ENCODE measurements at regions not wholly inside any gene's neighbourhood (a gene's known extent, or its start where the extent isn't known, plus 50 kb on each side); places are given as distances from the start of the nearest gene placed in this dataset.
"Not testable (repeated sequence)": the region's sequence is repeated elsewhere in the genome, so short reads cannot be mapped to it uniquely, and the experiment has no call there.

- Histone ChIP-seq H3K4me3 (no peak overlapping the region), H3K27me3 (no peaks in the 10 kb centered on the region), H3K4me1 (no peaks in the 10 kb centered on the region), H3K27ac (replicated peaks in 1 of 4) (no peak overlapping the region), H3K36me3 (no peaks in the 10 kb centered on the region), H3K9me3 (no peaks in the 10 kb centered on the region)
- intact Hi-C loops (cut with DNase I), result no loop called here
- 91% methylated on average over 2 of the region's 2 CpGs for WGBS
- DNase-seq (ENCODE audit: extremely low spot score), result no peak
- TF ChIP-seq CTCF (IDR thresholded peaks at IDR 0.05), result no peak
- no peak for TF ChIP-seq POLR2A (IDR thresholded peaks at IDR 0.05; ENCODE audit: low read depth)
- no peak for TF ChIP-seq POLR2AphosphoS5 (IDR thresholded peaks at IDR 0.05)
- no peak for TF ChIP-seq EP300 (IDR thresholded peaks at IDR 0.05)
These were observed 52.6 kb upstream of the AGA start for GRCh38 chr4:177494791-177495190.

- H3K27ac ChIP-seq (replicated peaks in 1 of 4); H3K27me3 ChIP-seq; H3K36me3 ChIP-seq; H3K4me3 ChIP-seq; intact Hi-C loops (cut with DNase I); H3K4me1 ChIP-seq; H3K9me3 ChIP-seq; DNase-seq (ENCODE audit: extremely low spot score): not testable (repeated sequence)
- 89% methylated on average over 7 of the region's 27 CpGs for WGBS
These were observed 53.4 kb upstream of the AGA start for GRCh38 chr4:177495626-177496025.

GRCh38 chr4:177499537-177499936 lies 57.3 kb upstream of the AGA start:
- TF ChIP-seq CTCF (IDR thresholded peaks at IDR 0.05), result no peak
- no peaks in the 10 kb centered on the region for H3K36me3 ChIP-seq
- intact Hi-C loops (cut with DNase I), result no loop called here
- H3K27me3 ChIP-seq, result no peaks in the 10 kb centered on the region
- H3K4me3 ChIP-seq, result no peak overlapping the region
- H3K4me1 ChIP-seq, result no peaks in the 10 kb centered on the region
- WGBS, result 75% methylated on average over 4 of the region's 14 CpGs
- DNase-seq (ENCODE audit: extremely low spot score), result no peak
- H3K27ac ChIP-seq (replicated peaks in 1 of 4), result no peak overlapping the region
- peaks cover 0 to 6% (median 0%) of the 10 kb centered on the region in 4 donors for H3K9me3 ChIP-seq

- WGBS, result 94% methylated on average over 7 of the region's 9 CpGs
- no peaks in the 10 kb centered on the region for H3K4me1 ChIP-seq
- DNase-seq (ENCODE audit: extremely low spot score), result no peak
- no peak overlapping the region for H3K4me3 ChIP-seq
- intact Hi-C loops (cut with DNase I), result no loop called here
- TF ChIP-seq POLR2A (IDR thresholded peaks at IDR 0.05; ENCODE audit: low read depth), result no peak
- no peak for TF ChIP-seq EP300 (IDR thresholded peaks at IDR 0.05)
- TF ChIP-seq POLR2AphosphoS5 (IDR thresholded peaks at IDR 0.05), result no peak
- no peak for TF ChIP-seq CTCF (IDR thresholded peaks at IDR 0.05)
- H3K36me3 ChIP-seq, result no peaks in the 10 kb centered on the region
- no peaks in the 10 kb centered on the region for H3K27me3 ChIP-seq
- no peak overlapping the region for H3K27ac ChIP-seq (replicated peaks in 1 of 4)
- H3K9me3 ChIP-seq, result peaks cover 0 to 4% (median 0%) of the 10 kb centered on the region in 4 donors
These were observed 63.0 kb upstream of the AGA start for GRCh38 chr4:177505171-177505615.

GRCh38 chr4:177508662-177509061 lies 66.4 kb upstream of the AGA start:
- H3K4me3 ChIP-seq, result no peak overlapping the region
- no peak overlapping the region for H3K27ac ChIP-seq (replicated peaks in 1 of 4)
- no peaks in the 10 kb centered on the region for H3K27me3 ChIP-seq
- H3K9me3 ChIP-seq, result no peaks in the 10 kb centered on the region
- no peak for DNase-seq (ENCODE audit: extremely low spot score)
- no peaks in the 10 kb centered on the region for H3K4me1 ChIP-seq
- H3K36me3 ChIP-seq, result no peaks in the 10 kb centered on the region
- 86% methylated on average over 6 of the region's 6 CpGs for WGBS
- no peak for TF ChIP-seq CTCF (IDR thresholded peaks at IDR 0.05)
- no peak for TF ChIP-seq EP300 (IDR thresholded peaks at IDR 0.05)
- no peak for TF ChIP-seq POLR2A (IDR thresholded peaks at IDR 0.05; ENCODE audit: low read depth)
- no peak for TF ChIP-seq POLR2AphosphoS5 (IDR thresholded peaks at IDR 0.05)
- intact Hi-C loops (cut with DNase I), result no loop called here

Data from esophagus muscularis mucosa (tissue), 4 donors.